Endothelial cell of umbilical vein (primary cell): ENCODE measurements at regions not wholly inside any gene's neighbourhood (a gene's known extent, or its start where the extent isn't known, plus 50 kb on each side); places are given as distances from the start of the nearest gene placed in this dataset.

Experiments used
- BruUV-seq: library from RNA; stranded (reverse); fragments of 400-500 nt; replicated peaks from 2 replicates; lab custom pipeline; 2021; lab: Mats Ljungman, UMichigan
- CTCF ChIA-PET: fragments of 300-600, 350-600 bp; sonication (Branson Sonifier 250); formaldehyde crosslinking; loops from one replicate; lab custom pipeline; 2021; ENCODE audit warnings: antibody characterized with exemption, inconsistent platforms; lab: Charles Lee
- POLR2A ChIA-PET: fragments of 300-600, 350-600 bp; sonication (Branson Sonifier 250); formaldehyde crosslinking; loops from one replicate; lab custom pipeline; 2021; ENCODE audit warnings: antibody characterized with exemption, inconsistent platforms; lab: Charles Lee
- DNase-seq: peaks from one replicate; pipeline ENCODE4 v3.0.0-alpha.2; 2011; ENCODE audit warnings: low read depth, low spot score
- FAIRE-seq: peaks from 2 replicates; lab custom pipeline; 2011; peaks lifted over from hg19 to GRCh38; lab: Jason Lieb, UNC
- H2AFZ ChIP-seq: 2 replicates; pipeline ENCODE4 v1.6.0; 2012; ENCODE audit warnings: low read depth, low read length, control low read depth, inconsistent platforms
- H3K27ac ChIP-seq: 2 replicates; pipeline ENCODE4 v1.5.1; 2011; ENCODE audit warnings: low read depth, mild to moderate bottlenecking, control low read depth, low read length, moderate library complexity; ENCODE audit not compliant: insufficient read depth
- H3K27me3 ChIP-seq, 2 experiments: 2 replicates each; pipeline versions ENCODE4 v1.6.0 to v1.6.1; 2011; ENCODE audit warnings: low read length in 2 of 2, mixed read lengths in 1 of 2; ENCODE audit not compliant: control insufficient read depth in 2 of 2, insufficient read depth in 2 of 2
- H3K36me3 ChIP-seq, 2 experiments: 2 replicates in 1 of 2; 3 replicates in 1 of 2; pipeline ENCODE4 v1.5.1; 2011; ENCODE audit warnings: low read length in 2 of 2, mild to moderate bottlenecking in 1 of 2, moderate library complexity in 1 of 2; ENCODE audit not compliant: control insufficient read depth in 2 of 2, insufficient read depth in 2 of 2; ENCODE audit errors: extremely low read depth in 1 of 2
- H3K4me1 ChIP-seq: 3 replicates; pipeline ENCODE4 v1.5.1; 2011; ENCODE audit warnings: mild to moderate bottlenecking, low read length; ENCODE audit not compliant: control insufficient read depth, insufficient read depth; ENCODE audit errors: extremely low read depth
- H3K4me2 ChIP-seq: 2 replicates; pipeline ENCODE4 v1.6.1; 2011; ENCODE audit warnings: low read length, control low read depth, mixed read lengths; ENCODE audit not compliant: insufficient read depth
- H3K4me3 ChIP-seq, 3 experiments: fragments of 200-600 bp in 1 of 3; sonication (generic), shearing (Covaris generic) in 1 of 3; replicated peaks in 1 of 3; 2 replicates each; pipeline ENCODE4 v1.5.1; 2011 to 2016; ENCODE audit warnings: control low read depth in 3 of 3, low read length in 3 of 3, mild to moderate bottlenecking in 2 of 3, inconsistent platforms in 1 of 3, low read depth in 1 of 3, moderate library complexity in 1 of 3; ENCODE audit not compliant: insufficient read depth in 1 of 3
- H3K79me2 ChIP-seq: 2 replicates; pipeline ENCODE4 v1.6.0; 2012; ENCODE audit warnings: low read length, inconsistent platforms; ENCODE audit not compliant: control insufficient read depth, insufficient read depth
- H3K9ac ChIP-seq: replicated peaks from 2 replicates; pipeline ENCODE3; 2011; ENCODE audit warnings: low read length, control low read depth; ENCODE audit not compliant: insufficient read depth; ENCODE audit errors: extremely low read depth
- H3K9me1 ChIP-seq: replicated peaks from 3 replicates; pipeline ENCODE4 v1.6.0; 2011; ENCODE audit warnings: mild to moderate bottlenecking, low read length; ENCODE audit not compliant: control insufficient read depth, insufficient read depth; ENCODE audit errors: extremely low read depth
- H3K9me3 ChIP-seq: replicated peaks from 2 replicates; pipeline ENCODE4 v1.5.1; 2012; ENCODE audit warnings: low read length, inconsistent platforms; ENCODE audit not compliant: control insufficient read depth, insufficient read depth
- H4K20me1 ChIP-seq: replicated peaks from 2 replicates; pipeline ENCODE3; 2011; ENCODE audit warnings: mild to moderate bottlenecking, low read length; ENCODE audit not compliant: control insufficient read depth, insufficient read depth; ENCODE audit errors: extremely low read depth
- CTCF ChIP-seq, 2 donors: IDR thresholded peaks; 1 replicate in 1 of 2; 2 replicates in 1 of 2; pipeline ENCODE4 v1.5.1; 2011; ENCODE audit warnings: low read length in 2 of 2, mild to moderate bottlenecking in 2 of 2, moderate library complexity in 2 of 2, control low read depth in 1 of 2, inconsistent platforms in 1 of 2, low read depth in 1 of 2; ENCODE audit not compliant: insufficient read depth in 1 of 2; ENCODE audit errors: extremely low read depth in 1 of 2
- EZH2 ChIP-seq: IDR thresholded peaks from 2 replicates; pipeline ENCODE4 v1.6.1; 2012; ENCODE audit warnings: borderline replicate concordance, low read depth, mild to moderate bottlenecking, moderate library complexity, low read length, inconsistent platforms; ENCODE audit not compliant: severe bottlenecking
- FOS ChIP-seq: IDR thresholded peaks from 2 replicates; pipeline ENCODE4 v1.6.1; 2011; ENCODE audit warnings: mild to moderate bottlenecking, low read length, moderate library complexity, borderline replicate concordance; ENCODE audit not compliant: insufficient read depth
- GATA2 ChIP-seq: IDR thresholded peaks from 2 replicates; pipeline ENCODE4 v1.7.0; 2011; ENCODE audit warnings: low read depth, mild to moderate bottlenecking, moderate library complexity, mixed read lengths, low read length; ENCODE audit not compliant: insufficient read length, insufficient read depth
- JUN ChIP-seq: IDR thresholded peaks from 2 replicates; pipeline ENCODE4 v1.6.1; 2011; ENCODE audit warnings: borderline replicate concordance, low read depth; ENCODE audit not compliant: insufficient read length, insufficient read depth
- MYC ChIP-seq: IDR thresholded peaks from one replicate; pipeline ENCODE4 v1.6.1; 2011; ENCODE audit warnings: mild to moderate bottlenecking, low read depth, low read length
- POLR2A ChIP-seq: IDR thresholded peaks from 2 replicates; pipeline ENCODE4 v1.6.1; 2012; ENCODE audit warnings: low read depth, mild to moderate bottlenecking, control low read depth, low read length
- POLR2AphosphoS5 ChIP-seq: IDR thresholded peaks from 2 replicates; pipeline ENCODE4 v1.6.1; 2012; ENCODE audit warnings: low read depth, mild to moderate bottlenecking, control low read depth, low read length, moderate library complexity; ENCODE audit not compliant: insufficient read depth
- dilution Hi-C: fragments of 300-500 bp; cut with MboI; formaldehyde crosslinking; loops from one replicate; pipeline ENCODE4 v1.15.0; 2019; ENCODE audit warnings: low sequenced_read_pairs; ENCODE audit not compliant: extremely low pct_ligation_motif_present
- intact Hi-C: fragments of 100-400 bp; cut with micrococcal nuclease; formaldehyde crosslinking; loops from one replicate; pipeline ENCODE4 v1.10.0; 2022
- TF ChIP-seq, protein P1 (sequence below): IDR thresholded peaks from 2 replicates; pipeline ENCODE4 v1.6.1; 2011; ENCODE audit not compliant: insufficient read depth, insufficient read length

GRCh38 chr17:59494757-59495368 is 70.5 kb upstream of the DHX40 start:
- no peaks in the 10 kb centered on the region for H4K20me1 ChIP-seq
- BruUV-seq = no TSS peak
- TF ChIP-seq JUN (no peak), GATA2 (no peak)
- no peak overlapping the region for H2AFZ ChIP-seq
- H3K9me1 ChIP-seq = no peaks in the 10 kb centered on the region
- CTCF ChIA-PET = no interaction called here
- intact Hi-C loops (no loop called here), dilution Hi-C loops (no loop called here)
- no peaks in the 10 kb centered on the region for H3K4me1 ChIP-seq
- no peaks in the 10 kb centered on the region for H3K79me2 ChIP-seq
- peaks cover 4% of the 10 kb centered on the region for H3K9me3 ChIP-seq
- H3K4me3 ChIP-seq = no peak overlapping the region
- H3K9ac ChIP-seq = no peak overlapping the region
- H3K27ac ChIP-seq = no peak overlapping the region
- peaks cover 2% of the 10 kb centered on the region in 2 experiments for H3K27me3 ChIP-seq
- DNase-seq (no peak), FAIRE-seq (no peak)
- no peaks in the 10 kb centered on the region for H3K36me3 ChIP-seq
- POLR2A ChIA-PET = no interaction called here
- no peak overlapping the region for H3K4me2 ChIP-seq

GRCh38 chr17:59496178-59496577 is 69.2 kb upstream of the DHX40 start:
- BruUV-seq = no TSS peak
- H3K27ac ChIP-seq = no peak overlapping the region
- ChIA-PET CTCF (interaction anchor here (0.7 to 1.7 kb wide), 3 partner anchors 8 to 63 kb away, joined by 3 read pairs; no protein-coding TSS in a partner anchor), POLR2A (no interaction called here)
- no peak overlapping the region for H2AFZ ChIP-seq
- no peaks in the 10 kb centered on the region for H3K36me3 ChIP-seq
- peaks cover 2% of the 10 kb centered on the region in 2 experiments for H3K27me3 ChIP-seq
- H3K9me1 ChIP-seq = no peaks in the 10 kb centered on the region
- no peaks in the 10 kb centered on the region for H4K20me1 ChIP-seq
- no peak for DNase-seq
- no peak overlapping the region for H3K9ac ChIP-seq
- dilution Hi-C loops (no loop called here), intact Hi-C loops (no loop called here)
- no peak for FAIRE-seq
- no peaks in the 10 kb centered on the region for H3K79me2 ChIP-seq
- H3K4me1 ChIP-seq = no peaks in the 10 kb centered on the region
- TF ChIP-seq JUN (no peak), MYC (no peak), POLR2AphosphoS5 (no peak), POLR2A (no peak), FOS (no peak), GATA2 (no peak), CTCF (IDR thresholded peaks at IDR 0.05; ENCODE audit: extremely low read depth in 1 of 2, insufficient read depth in 1 of 2, low read depth in 1 of 2, low read length in 2 of 2) (no peak), EZH2 (no peak)
- TF ChIP-seq, protein P1, sequence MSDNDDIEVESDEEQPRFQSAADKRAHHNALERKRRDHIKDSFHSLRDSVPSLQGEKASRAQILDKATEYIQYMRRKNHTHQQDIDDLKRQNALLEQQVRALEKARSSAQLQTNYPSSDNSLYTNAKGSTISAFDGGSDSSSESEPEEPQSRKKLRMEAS = no peak
- H3K4me3 ChIP-seq = no peak overlapping the region
- peaks cover 4% of the 10 kb centered on the region for H3K9me3 ChIP-seq
- H3K4me2 ChIP-seq = no peak overlapping the region
